HepG2 (cell line): ENCODE measurements at regions not wholly inside any gene's neighbourhood (a gene's known extent, or its start where the extent isn't known, plus 50 kb on each side); places are given as distances from the start of the nearest gene placed in this dataset.

Source experiments
- ATAC-seq: fragments of 200-7000 bp; cut with Tn5 transposase; 3 replicates; pipeline ENCODE4 v1.9.1; 2020; ENCODE audit warnings: mild to moderate bottlenecking, moderate library complexity
- BruUV-seq: library from RNA; stranded (reverse); fragments of 400-500 nt; replicated peaks from 2 replicates; lab custom pipeline; 2021; lab: Mats Ljungman, UMichigan
- CTCF ChIA-PET: fragments of 300-600 bp; formaldehyde crosslinking; extraction: SDS; loops from one replicate; lab custom pipeline; 2021; ENCODE audit warnings: low total read pairs, inconsistent platforms, low intra/inter-chr PET ratio; lab: Yijun Ruan, JAX
- POLR2A ChIA-PET: fragments of 350-600 bp; sonication (Branson Sonifier 250); formaldehyde crosslinking; loops from one replicate; lab custom pipeline; 2020; ENCODE audit warnings: antibody characterized with exemption, inconsistent platforms; lab: Yijun Ruan, JAX
- DNase-seq: peaks from one replicate; pipeline ENCODE4 v3.0.0-alpha.2; 2015; ENCODE audit warnings: low spot score
- FAIRE-seq: peaks from 3 replicates; lab custom pipeline; 2011; peaks lifted over from hg19 to GRCh38; lab: Jason Lieb, UNC
- H2AFZ ChIP-seq: one replicate; pipeline ENCODE4 v1.6.1; 2011; ENCODE audit warnings: low read length, inconsistent platforms
- H3K27ac ChIP-seq: fragments of 300-600 bp; 3 replicates; pipeline ENCODE4 v1.8.0; 2011; ENCODE audit warnings: mixed run types, mild to moderate bottlenecking, mixed read lengths, low read length, inconsistent platforms; ENCODE audit not compliant: insufficient read depth; ENCODE audit errors: extremely low read length
- H3K27me3 ChIP-seq, 2 experiments: fragments of 200-600 bp in 1 of 2; 2 replicates in 1 of 2; 3 replicates in 1 of 2; pipeline versions ENCODE4 v1.6.0 to v1.8.0; 2011; ENCODE audit warnings: low read length in 2 of 2, mild to moderate bottlenecking in 2 of 2, moderate library complexity in 2 of 2, inconsistent platforms in 1 of 2; ENCODE audit not compliant: insufficient read depth in 2 of 2, control insufficient read depth in 1 of 2
- H3K36me3 ChIP-seq, 2 experiments: fragments of 200-600 bp in 1 of 2; replicated peaks in 1 of 2; 2 replicates in 1 of 2; 3 replicates in 1 of 2; pipeline versions ENCODE4 v1.5.1 to v1.8.0; 2011; ENCODE audit warnings: low read length in 2 of 2, inconsistent platforms in 1 of 2; ENCODE audit not compliant: insufficient read depth in 2 of 2, control insufficient read depth in 1 of 2
- H3K4me1 ChIP-seq: 2 replicates; pipeline ENCODE4 v1.5.1; 2012; ENCODE audit warnings: low read length, inconsistent platforms; ENCODE audit not compliant: insufficient read depth
- H3K4me2 ChIP-seq: 2 replicates; pipeline ENCODE4 v1.6.0; 2011; ENCODE audit warnings: low read depth, low read length, inconsistent platforms
- H3K4me3 ChIP-seq, 3 experiments: fragments of 200-600 bp in 1 of 3; sonication (generic), shearing (Covaris generic) in 1 of 3; replicated peaks in 1 of 3; 2 replicates each; pipeline ENCODE4 v1.5.1; 2011 to 2016; ENCODE audit warnings: low read length in 3 of 3, inconsistent platforms in 2 of 3, low read depth in 2 of 3, mild to moderate bottlenecking in 2 of 3, control low read depth in 1 of 3, mixed read lengths in 1 of 3; ENCODE audit not compliant: insufficient read depth in 1 of 3
- H3K79me2 ChIP-seq: one replicate; pipeline ENCODE4 v1.6.1; 2011; ENCODE audit warnings: low read length, inconsistent platforms; ENCODE audit not compliant: insufficient read depth
- H3K9ac ChIP-seq: 2 replicates; pipeline ENCODE4 v1.6.0; 2011; ENCODE audit warnings: mild to moderate bottlenecking, low read depth, low read length, inconsistent platforms; ENCODE audit not compliant: insufficient read depth
- H3K9me3 ChIP-seq: 2 replicates; pipeline ENCODE4 v1.5.1; 2012; ENCODE audit warnings: mild to moderate bottlenecking, low read length
- H4K20me1 ChIP-seq: 2 replicates; pipeline ENCODE4 v1.6.0; 2011; ENCODE audit warnings: inconsistent platforms, mild to moderate bottlenecking, low read length, moderate library complexity; ENCODE audit not compliant: insufficient read depth
- AKAP8 ChIP-seq: sonication (generic); formaldehyde crosslinking; IDR thresholded peaks from 2 replicates; pipeline ENCODE4 v1.5.1; 2020; ENCODE audit warnings: mild to moderate bottlenecking, missing genetic modification reagents
- FOXA1 ChIP-seq, 2 experiments: fragments of 450-650 bp in 1 of 2; sonication (generic) in 1 of 2; formaldehyde crosslinking in 1 of 2; IDR thresholded peaks; 2 replicates each; pipeline versions ENCODE4 v1.4.0 to v1.6.1; 2016 to 2020; ENCODE audit warnings: missing genetic modification reagents in 1 of 2
- FOXM1 ChIP-seq: sonication (generic); formaldehyde crosslinking; IDR thresholded peaks from 2 replicates; pipeline ENCODE4 v1.5.0; 2020; ENCODE audit warnings: missing genetic modification reagents
- GTF3A ChIP-seq: sonication (generic); formaldehyde crosslinking; conservative IDR thresholded peaks from 2 replicates; pipeline ENCODE4 v1.4.0; 2020; ENCODE audit warnings: mild to moderate bottlenecking, missing genetic modification reagents
- HNRNPL ChIP-seq: fragments of 200-400 bp; formaldehyde crosslinking; IDR thresholded peaks from 2 replicates; pipeline ENCODE4 v1.6.1; 2017; ENCODE audit warnings: mild to moderate bottlenecking, low read depth, low read length
- HOXD1 ChIP-seq: sonication (generic); formaldehyde crosslinking; IDR thresholded peaks from 2 replicates; pipeline ENCODE4 v1.5.0; 2020; ENCODE audit warnings: missing genetic modification reagents
- PREB ChIP-seq: sonication (generic); formaldehyde crosslinking; IDR thresholded peaks from 2 replicates; pipeline ENCODE4 v1.4.0; 2020; ENCODE audit warnings: missing genetic modification reagents
- RAD51 ChIP-seq: fragments of 450-650 bp; IDR thresholded peaks from 2 replicates; pipeline ENCODE4 v1.6.1; 2016; ENCODE audit warnings: borderline replicate concordance
- SOX6 ChIP-seq, 2 experiments: fragments of 450-650 bp in 1 of 2; sonication (generic) in 1 of 2; formaldehyde crosslinking in 1 of 2; IDR thresholded peaks; 2 replicates each; pipeline versions ENCODE4 v1.4.0 to v1.6.1; 2017 to 2020; ENCODE audit warnings: antibody characterized with exemption in 1 of 2, mild to moderate bottlenecking in 1 of 2, missing genetic modification reagents in 1 of 2
- STAT6 ChIP-seq: sonication (generic); formaldehyde crosslinking; IDR thresholded peaks from 2 replicates; pipeline ENCODE4 v1.4.0; 2020; ENCODE audit warnings: missing genetic modification reagents, mild to moderate bottlenecking, borderline replicate concordance
- THYN1 ChIP-seq: sonication (generic); formaldehyde crosslinking; IDR thresholded peaks from 2 replicates; pipeline ENCODE4 v1.8.1; 2023; ENCODE audit warnings: low read depth, mild to moderate bottlenecking, moderate library complexity, missing genetic modification reagents, borderline replicate concordance
- ZNF207 ChIP-seq: fragments of 450-650 bp; IDR thresholded peaks from 2 replicates; pipeline ENCODE4 v1.6.1; 2016; ENCODE audit warnings: antibody characterized with exemption, borderline replicate concordance
- ZNF383 ChIP-seq: sonication (generic); formaldehyde crosslinking; IDR thresholded peaks from 2 replicates; pipeline ENCODE4 v1.4.0; 2020; ENCODE audit warnings: missing genetic modification reagents, mild to moderate bottlenecking, borderline replicate concordance
- ZNF44 ChIP-seq: sonication (generic); formaldehyde crosslinking; IDR thresholded peaks from 2 replicates; pipeline ENCODE4 v1.5.1; 2020; ENCODE audit warnings: mild to moderate bottlenecking, missing genetic modification reagents
- ZNF660 ChIP-seq: sonication (generic); formaldehyde crosslinking; IDR thresholded peaks from 2 replicates; pipeline ENCODE4 v1.5.1; 2020; ENCODE audit warnings: mild to moderate bottlenecking, low read depth, missing genetic modification reagents, borderline replicate concordance
- ZNF775 ChIP-seq: sonication (generic); formaldehyde crosslinking; IDR thresholded peaks from 2 replicates; pipeline ENCODE4 v1.4.0; 2020; ENCODE audit warnings: missing genetic modification reagents, mild to moderate bottlenecking, moderate library complexity, borderline replicate concordance
- in situ Hi-C: cut with HindIII; loops from 2 replicates; pipeline ENCODE4 v1.10.0; 2017; ENCODE audit warnings: low pct_unique_long_range_greater_than_20kb; ENCODE audit not compliant: extremely low pct_ligation_motif_present
- intact Hi-C: fragments of 100-400 bp; cut with micrococcal nuclease; formaldehyde crosslinking; loops from one replicate; pipeline ENCODE4 v1.10.0; 2022; ENCODE audit not compliant: unreplicated experiment
- TF ChIP-seq, protein P1 (sequence below): sonication (generic); formaldehyde crosslinking; IDR thresholded peaks from 2 replicates; pipeline ENCODE4 v1.4.0; 2020; ENCODE audit warnings: missing genetic modification reagents

DNA sequence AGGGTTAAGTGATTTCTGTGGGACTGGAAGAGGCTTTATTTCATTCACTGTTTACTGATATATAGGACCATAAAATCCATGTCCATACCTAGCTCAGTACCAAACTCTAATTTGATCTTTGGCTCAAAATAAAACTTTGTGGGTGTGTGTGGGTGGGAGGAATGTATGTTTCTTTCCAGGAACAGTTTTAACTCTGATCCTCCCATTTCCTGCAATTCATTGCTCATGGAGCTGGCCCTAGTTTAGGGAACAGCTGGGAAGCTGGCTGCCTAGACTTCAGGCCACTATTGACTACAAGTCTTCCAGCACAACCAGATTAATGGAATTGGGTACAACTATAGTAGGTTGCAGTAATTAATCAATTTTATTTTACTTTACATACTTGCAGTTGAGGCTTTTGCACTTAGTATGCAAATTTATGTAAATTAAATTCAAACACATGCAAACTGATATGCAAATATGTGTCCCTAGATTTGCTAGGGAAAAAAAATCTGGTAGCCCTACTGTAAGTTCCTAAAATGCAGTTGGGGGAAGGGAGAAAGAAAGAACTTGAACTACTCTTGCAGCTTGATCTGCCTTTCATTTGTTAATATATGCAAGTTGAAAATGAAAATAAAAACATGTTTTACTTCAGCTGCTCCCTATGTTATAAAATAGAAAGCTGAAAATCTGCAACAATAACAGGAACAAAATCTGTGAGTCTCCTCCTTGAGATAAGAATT is 1070.3 kb upstream of the CELF4 start:
- no peaks in the 10 kb centered on the region for H4K20me1 ChIP-seq
- H3K9me3 ChIP-seq = no peaks in the 10 kb centered on the region
- H3K4me1 ChIP-seq = no peaks in the 10 kb centered on the region
- TF ChIP-seq AKAP8 (CRISPR knock-in tag) = no peak
- TF ChIP-seq GTF3A (CRISPR knock-in tag) = no peak
- TF ChIP-seq ZNF660 (CRISPR knock-in tag) = no peak
- TF ChIP-seq, protein P1, sequence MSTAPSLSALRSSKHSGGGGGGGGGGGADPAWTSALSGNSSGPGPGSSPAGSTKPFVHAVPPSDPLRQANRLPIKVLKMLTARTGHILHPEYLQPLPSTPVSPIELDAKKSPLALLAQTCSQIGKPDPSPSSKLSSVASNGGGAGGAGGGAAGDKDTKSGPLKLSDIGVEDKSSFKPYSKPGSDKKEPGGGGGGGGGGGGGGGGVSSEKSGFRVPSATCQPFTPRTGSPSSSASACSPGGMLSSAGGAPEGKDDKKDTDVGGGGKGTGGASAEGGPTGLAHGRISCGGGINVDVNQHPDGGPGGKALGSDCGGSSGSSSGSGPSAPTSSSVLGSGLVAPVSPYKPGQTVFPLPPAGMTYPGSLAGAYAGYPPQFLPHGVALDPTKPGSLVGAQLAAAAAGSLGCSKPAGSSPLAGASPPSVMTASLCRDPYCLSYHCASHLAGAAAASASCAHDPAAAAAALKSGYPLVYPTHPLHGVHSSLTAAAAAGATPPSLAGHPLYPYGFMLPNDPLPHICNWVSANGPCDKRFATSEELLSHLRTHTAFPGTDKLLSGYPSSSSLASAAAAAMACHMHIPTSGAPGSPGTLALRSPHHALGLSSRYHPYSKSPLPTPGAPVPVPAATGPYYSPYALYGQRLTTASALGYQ (CRISPR knock-in tag) = no peak
- no peak for TF ChIP-seq RAD51
- no peak for TF ChIP-seq FOXM1
- TF ChIP-seq ZNF207 = no peak
- TF ChIP-seq FOXA1 (IDR thresholded peaks at IDR 0.05) = no peak
- no peak for TF ChIP-seq FOXA1 (CRISPR knock-in tag; IDR thresholded peaks at IDR 0.05)
- no peak for TF ChIP-seq ZNF44 (CRISPR knock-in tag)
- TF ChIP-seq ZNF383 = no peak
- no peak for TF ChIP-seq SOX6 (IDR thresholded peaks at IDR 0.05)
- TF ChIP-seq SOX6 (CRISPR knock-in tag; IDR thresholded peaks at IDR 0.05) = no peak
- no peak for TF ChIP-seq THYN1 (CRISPR knock-in tag)
- no peak for TF ChIP-seq STAT6 (CRISPR knock-in tag)
- no peak for TF ChIP-seq HNRNPL
- no peak for TF ChIP-seq PREB (CRISPR knock-in tag)
- TF ChIP-seq ZNF775 (CRISPR knock-in tag) = no peak
- TF ChIP-seq HOXD1 (CRISPR knock-in tag) = no peak
- DNase-seq = no peak
- no peak overlapping the region for H2AFZ ChIP-seq
- in situ Hi-C loops = no loop called here
- H3K79me2 ChIP-seq = no peaks in the 10 kb centered on the region
- H3K4me2 ChIP-seq = no peak overlapping the region
- BruUV-seq = no TSS peak
- H3K27me3 ChIP-seq = no peaks in the 10 kb centered on the region; a peak in 1 of 5 replicates
- no peak for FAIRE-seq
- ChIA-PET POLR2A (no interaction called here), CTCF (no interaction called here)
- no peak for ATAC-seq
- intact Hi-C loops = no loop called here
- H3K4me3 ChIP-seq = no peak overlapping the region
- H3K9ac ChIP-seq = no peak overlapping the region
- H3K27ac ChIP-seq = no peak overlapping the region
- H3K36me3 ChIP-seq = no peaks in the 10 kb centered on the region
